ENCODE measurements at regions not wholly inside any gene's neighbourhood (a gene's known extent, or its start where the extent isn't known, plus 50 kb on each side); places are given as distances from the start of the nearest gene placed in this dataset.
"Not testable (repeated sequence)": the region's sequence is repeated elsewhere in the genome, so short reads cannot be mapped to it uniquely, and the experiment has no call there.

- TF ChIP-seq CTCF (conservative IDR thresholded peaks at IDR 0.05; ENCODE audit: low read depth, low read length), result no peak
- no peak overlapping the region for H3K4me3 ChIP-seq (ENCODE audit: low read depth, low read length)
Measured at GRCh38 chr4:174009686-174010451, 273.6 kb downstream of the FBXO8 start.

GRCh38 chr4:174005422-174005821 lies 278.0 kb downstream of the FBXO8 start:
- DNase-seq (ENCODE audit: low read depth), result no peak
- no peak overlapping the region for H3K4me3 ChIP-seq (ENCODE audit: low read depth, low read length)
- no peak for TF ChIP-seq CTCF (conservative IDR thresholded peaks at IDR 0.05; ENCODE audit: low read depth, low read length)

More at GRCh38 chr4:174009686-174010451, 273.6 kb downstream of the FBXO8 start:
- DNase-seq (ENCODE audit: low read depth), result no peak

GRCh38 chr4:173998471-173999144 lies 284.9 kb downstream of the FBXO8 start:
- TF ChIP-seq CTCF (conservative IDR thresholded peaks at IDR 0.05; ENCODE audit: low read depth, low read length), result no peak
- no peak for DNase-seq (ENCODE audit: low read depth)

DNA sequence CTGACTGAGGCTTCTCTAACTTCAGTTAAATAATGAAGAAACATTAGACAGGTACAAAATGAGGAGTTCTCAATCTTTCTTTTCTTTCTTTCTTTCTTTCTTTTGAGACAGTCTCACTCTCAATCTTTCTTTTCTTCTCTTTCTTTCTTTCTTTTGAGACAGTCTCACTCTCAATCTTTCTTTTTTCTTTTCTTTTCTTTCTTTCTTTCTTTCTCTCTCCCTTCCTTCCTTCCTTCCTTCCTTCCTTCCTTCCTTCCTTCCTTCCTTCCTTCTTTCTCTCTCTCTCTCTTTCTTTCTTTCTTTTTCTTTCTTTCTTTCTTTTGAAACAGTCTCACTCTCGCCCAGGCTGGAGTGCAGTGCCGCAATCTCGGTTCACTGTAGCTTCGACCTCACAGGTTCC lies 287.7 kb downstream of the FBXO8 start:
- not testable (repeated sequence) for DNase-seq (ENCODE audit: low read depth); H3K4me3 ChIP-seq (ENCODE audit: low read depth, low read length)

More at GRCh38 chr4:173998471-173999144, 284.9 kb downstream of the FBXO8 start:
- no peak overlapping the region for H3K4me3 ChIP-seq (ENCODE audit: low read depth, low read length)

DNA sequence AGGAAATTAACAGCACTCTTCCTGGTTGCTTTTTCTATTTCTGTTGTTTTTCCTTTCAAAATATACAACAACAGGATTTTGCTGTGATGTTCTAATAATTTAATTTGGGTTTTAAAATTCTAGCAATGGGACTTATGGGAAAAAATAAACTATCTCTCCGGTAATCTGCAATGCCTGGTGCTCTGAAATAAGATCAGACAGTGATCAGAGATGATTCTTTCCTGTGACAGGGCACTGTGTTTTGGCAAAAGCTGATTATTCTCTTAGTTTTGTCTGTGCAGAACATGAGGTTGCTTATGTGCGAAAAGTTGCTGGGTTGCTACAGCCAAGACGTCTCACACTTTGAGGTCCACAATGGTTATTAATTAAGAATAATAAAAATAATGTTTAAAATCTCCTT lies 291.7 kb downstream of the FBXO8 start:
- H3K4me3 ChIP-seq (ENCODE audit: low read depth, low read length), result no peak overlapping the region
- DNase-seq (ENCODE audit: low read depth), result no peak
- TF ChIP-seq CTCF (conservative IDR thresholded peaks at IDR 0.05; ENCODE audit: low read depth, low read length), result no peak

DNA sequence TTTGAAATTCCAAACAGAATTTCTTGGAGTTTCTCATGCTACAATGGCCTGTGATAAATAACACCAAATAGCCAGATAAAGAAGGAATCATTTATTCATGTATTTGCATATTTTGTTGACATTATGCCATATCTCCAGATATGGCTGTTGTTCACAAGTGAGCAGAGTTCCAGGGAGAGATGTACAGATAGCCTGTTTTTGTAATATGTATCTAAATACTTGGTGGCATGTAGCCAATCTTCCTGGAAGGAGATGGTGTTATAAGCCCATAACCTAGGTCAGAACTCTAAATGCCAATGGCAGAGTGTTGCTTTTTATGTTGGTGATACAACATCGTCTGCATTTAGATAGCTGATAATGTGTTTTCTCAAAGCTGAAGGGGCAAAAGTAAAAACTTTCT lies 292.2 kb downstream of the FBXO8 start:
- no peak for DNase-seq (ENCODE audit: low read depth)
- no peak for TF ChIP-seq CTCF (conservative IDR thresholded peaks at IDR 0.05; ENCODE audit: low read depth, low read length)
- no peak overlapping the region for H3K4me3 ChIP-seq (ENCODE audit: low read depth, low read length)

GRCh38 chr4:173990869-173991210 lies 292.6 kb downstream of the FBXO8 start:
- H3K4me3 ChIP-seq (ENCODE audit: low read depth, low read length), result no peak overlapping the region
- no peak for TF ChIP-seq CTCF (conservative IDR thresholded peaks at IDR 0.05; ENCODE audit: low read depth, low read length)
- DNase-seq (ENCODE audit: low read depth), result peak; percentile 25
